HCT116 (cell line): ENCODE measurements at regions not wholly inside any gene's neighbourhood (a gene's known extent, or its start where the extent isn't known, plus 50 kb on each side); places are given as distances from the start of the nearest gene placed in this dataset.

Experiments
- ATF3 ChIP-seq: IDR thresholded peaks from 2 replicates; pipeline ENCODE4 v1.6.1; 2012
- JUND ChIP-seq: IDR thresholded peaks from 2 replicates; pipeline ENCODE4 v1.6.1; 2012
- REST ChIP-seq: IDR thresholded peaks from 2 replicates; pipeline ENCODE4 v1.6.1; 2012; ENCODE audit warnings: low read depth

DNA sequence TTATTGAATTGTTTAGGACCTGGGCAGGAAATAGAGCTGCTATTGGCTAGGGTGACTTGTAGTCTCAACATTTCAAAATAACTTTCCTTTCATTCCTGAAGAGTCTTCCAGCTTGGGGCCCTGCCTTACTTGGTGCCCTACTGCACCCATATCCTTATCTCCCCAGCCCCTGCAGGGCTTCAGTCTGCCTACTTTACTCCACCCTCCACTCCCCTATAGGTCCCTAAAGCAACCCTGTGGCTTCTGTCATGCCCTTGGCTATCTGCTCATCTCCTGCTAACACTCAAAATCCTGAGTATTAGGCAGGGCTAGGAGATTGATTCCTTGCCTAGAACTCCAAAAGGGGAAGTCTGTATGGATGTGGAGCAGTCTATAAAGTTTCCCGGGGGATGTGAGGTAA, 57.6 kb upstream of the PRKG2 start (continued):
- no peak for TF ChIP-seq REST
- no peak for TF ChIP-seq JUND
- no peak for TF ChIP-seq ATF3
